Neuronal stem cell (in vitro differentiated cells): ENCODE measurements at regions not wholly inside any gene's neighbourhood (a gene's known extent, or its start where the extent isn't known, plus 50 kb on each side); places are given as distances from the start of the nearest gene placed in this dataset.
A peak's percentile ranks its signal among the peaks of the same experiment; 100 is the strongest.

ENCODE experiments used
- DNase-seq: peaks from one replicate; pipeline ENCODE4 v3.0.0-alpha.2; 2013; ENCODE audit warnings: low spot score
- H2AFZ ChIP-seq: one replicate; pipeline ENCODE4 v1.6.1; 2013; ENCODE audit warnings: mild to moderate bottlenecking, low read length, inconsistent platforms
- H2AK5ac ChIP-seq: 2 replicates; pipeline ENCODE4 v1.6.1; 2013; ENCODE audit warnings: low read depth, mild to moderate bottlenecking, inconsistent platforms, low read length, moderate library complexity, mixed read lengths
- H2BK120ac ChIP-seq: 2 replicates; pipeline ENCODE4 v1.6.1; 2013; ENCODE audit warnings: low read depth, mild to moderate bottlenecking, inconsistent platforms, low read length, moderate library complexity, mixed read lengths
- H2BK12ac ChIP-seq: one replicate; pipeline ENCODE4 v1.6.1; 2013; ENCODE audit warnings: low read length, inconsistent platforms
- H2BK15ac ChIP-seq: 2 replicates; pipeline ENCODE4 v1.6.1; 2013; ENCODE audit warnings: mild to moderate bottlenecking, low read length, inconsistent platforms, mixed read lengths
- H2BK5ac ChIP-seq: one replicate; pipeline ENCODE4 v1.6.1; 2013; ENCODE audit warnings: inconsistent platforms, mild to moderate bottlenecking, low read length, moderate library complexity
- H3K14ac ChIP-seq: one replicate; pipeline ENCODE4 v1.6.1; 2013; ENCODE audit warnings: low read length, inconsistent platforms
- H3K18ac ChIP-seq: 2 replicates; pipeline ENCODE4 v1.6.1; 2013; ENCODE audit warnings: low read length, inconsistent platforms
- H3K23ac ChIP-seq: 2 replicates; pipeline ENCODE4 v1.6.1; 2013; ENCODE audit warnings: low read depth, mild to moderate bottlenecking, mixed read lengths, low read length, inconsistent platforms; ENCODE audit not compliant: poor library complexity
- H3K27ac ChIP-seq: replicated peaks from 3 replicates; pipeline ENCODE4 v1.5.1; 2013; ENCODE audit warnings: low read length, inconsistent platforms
- H3K27me3 ChIP-seq, 3 experiments: 2 replicates each; pipeline ENCODE4 v1.6.1; 2013; ENCODE audit warnings: low read length in 3 of 3, mild to moderate bottlenecking in 2 of 3, inconsistent platforms in 1 of 3, low read depth in 1 of 3, mixed read lengths in 1 of 3, moderate library complexity in 1 of 3; ENCODE audit not compliant: control insufficient read depth in 3 of 3, insufficient read depth in 3 of 3
- H3K36me3 ChIP-seq, 2 donors: replicated peaks in 1 of 2; 2 replicates each; pipeline ENCODE4 v1.6.1; 2013; ENCODE audit warnings: low read length in 2 of 2; ENCODE audit not compliant: control insufficient read depth in 2 of 2, insufficient read depth in 2 of 2
- H3K4ac ChIP-seq: 2 replicates; pipeline ENCODE4 v1.6.1; 2013; ENCODE audit warnings: inconsistent platforms, mild to moderate bottlenecking, low read length, moderate library complexity
- H3K4me1 ChIP-seq, 2 donors: 1 replicate in 1 of 2; 2 replicates in 1 of 2; pipeline ENCODE4 v1.6.1; 2013; ENCODE audit warnings: low read length in 2 of 2, low read depth in 1 of 2; ENCODE audit not compliant: control insufficient read depth in 2 of 2, insufficient read depth in 1 of 2
- H3K4me2 ChIP-seq: one replicate; pipeline ENCODE4 v1.6.1; 2013; ENCODE audit warnings: mild to moderate bottlenecking, low read length, inconsistent platforms; ENCODE audit not compliant: insufficient read depth, poor library complexity, severe bottlenecking
- H3K4me3 ChIP-seq, 2 donors: 2 replicates each; pipeline ENCODE4 v1.5.1; 2013; ENCODE audit warnings: low read length in 2 of 2, mild to moderate bottlenecking in 2 of 2, inconsistent platforms in 1 of 2, moderate library complexity in 1 of 2
- H3K79me1 ChIP-seq: one replicate; pipeline ENCODE4 v1.6.1; 2013; ENCODE audit warnings: low read depth, mild to moderate bottlenecking, inconsistent platforms, low read length, moderate library complexity
- H3K9ac ChIP-seq: one replicate; pipeline ENCODE4 v1.6.1; 2013; ENCODE audit warnings: mild to moderate bottlenecking, low read depth, low read length, inconsistent platforms; ENCODE audit not compliant: poor library complexity
- H3K9me3 ChIP-seq, 2 donors: replicated peaks in 1 of 2; 2 replicates each; pipeline versions ENCODE3 to v1.6.1; 2013; ENCODE audit warnings: low read length in 2 of 2, mild to moderate bottlenecking in 2 of 2, inconsistent platforms in 1 of 2, low read depth in 1 of 2, mixed read lengths in 1 of 2, moderate library complexity in 1 of 2; ENCODE audit not compliant: control insufficient read depth in 2 of 2, insufficient read depth in 1 of 2
- H4K8ac ChIP-seq: one replicate; pipeline ENCODE4 v1.6.1; 2013; ENCODE audit warnings: low read depth, mild to moderate bottlenecking, inconsistent platforms, low read length, moderate library complexity
- H4K91ac ChIP-seq: one replicate; pipeline ENCODE4 v1.6.1; 2013; ENCODE audit warnings: low read length, low read depth, mild to moderate bottlenecking, inconsistent platforms; ENCODE audit not compliant: poor library complexity
- WGBS, 2 donors: extraction: QIAGEN DNeasy Blood & Tissue Kit; methylation state at CpG; one replicate each; pipeline ENCODE4 v1.1.7; 2013; ENCODE audit warnings: missing lambda C conversion rate in 2 of 2, mixed read lengths in 1 of 2; ENCODE audit not compliant: insufficient read length in 2 of 2, insufficient replicate concordance in 1 of 2; ENCODE audit errors: extremely low coverage in 2 of 2; 5-methylcytosine and 5-hydroxymethylcytosine counted together

DNA sequence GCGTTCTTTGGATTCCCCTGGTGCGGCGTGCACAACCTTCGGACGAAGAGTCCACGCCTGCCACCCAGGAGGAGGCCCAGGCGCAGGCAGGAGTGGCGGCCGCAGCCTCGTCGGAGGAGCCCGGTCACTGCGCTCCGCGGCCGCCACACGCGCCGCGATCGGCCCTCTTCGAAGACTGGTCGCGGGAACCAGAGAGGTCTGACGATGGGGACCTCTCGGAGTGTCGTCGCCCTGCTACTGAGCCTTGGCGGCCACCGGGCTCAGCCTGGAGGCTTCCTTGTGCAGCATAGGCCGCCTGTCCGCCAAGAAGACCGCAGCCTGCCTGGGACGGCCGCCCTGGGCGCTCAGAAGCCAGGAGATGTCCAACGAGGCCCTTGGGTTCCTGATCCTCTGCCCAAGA lies 112.5 kb upstream of the SELENOP start:
- Histone ChIP-seq H2BK120ac (no peak overlapping the region), H3K4me2 (no peak overlapping the region), H3K27ac (no peak overlapping the region), H2BK15ac (no peak overlapping the region), H2AK5ac (no peak overlapping the region), H3K18ac (no peak overlapping the region), H3K23ac (no peak overlapping the region), H3K14ac (no peak overlapping the region), H3K36me3 (no peaks in the 10 kb centered on the region), H2BK5ac (no peak overlapping the region), H3K79me1 (no peaks in the 10 kb centered on the region), H4K91ac (no peak overlapping the region), H3K4me3 (no peak overlapping the region), H3K4ac (no peak overlapping the region), H3K4me1 (no peaks in the 10 kb centered on the region), H4K8ac (no peak overlapping the region), H2BK12ac (no peak overlapping the region), H3K9ac (no peak overlapping the region), H3K27me3 (no peaks in the 10 kb centered on the region), H3K9me3 (peaks cover 0 to 2% of the 10 kb centered on the region in 2 donors), H2AFZ (no peak overlapping the region)
- no peak for DNase-seq
- WGBS, 2 donors = no CpG with 5 or more reads among the region's 37 CpGs

DNA sequence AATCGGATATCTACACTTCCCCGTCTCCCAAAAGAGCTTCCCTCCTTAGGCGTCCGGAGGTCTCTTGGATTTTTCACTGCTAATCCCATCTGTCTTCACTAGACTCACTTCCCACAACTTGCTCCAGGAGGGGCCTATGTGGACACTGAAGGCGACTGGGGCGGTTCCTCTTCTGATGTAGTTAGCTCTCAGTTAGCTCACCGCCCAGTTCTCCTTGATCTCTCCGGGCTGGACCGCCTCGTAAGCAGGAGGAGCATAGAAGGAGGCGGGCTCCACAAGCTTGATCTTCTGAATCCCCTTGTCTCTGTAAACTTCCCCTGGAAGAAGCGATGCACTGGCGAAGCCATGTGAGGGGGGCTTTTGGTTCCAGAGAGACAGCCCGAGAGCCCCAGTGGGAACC lies 112.0 kb upstream of the SELENOP start:
- no peak overlapping the region for H3K4me2 ChIP-seq
- H3K23ac ChIP-seq = no peak overlapping the region
- H2AK5ac ChIP-seq = no peak overlapping the region
- H3K4ac ChIP-seq = no peak overlapping the region
- no peaks in the 10 kb centered on the region for H3K36me3 ChIP-seq
- H2BK15ac ChIP-seq = no peak overlapping the region
- no peak overlapping the region for H2BK120ac ChIP-seq
- no peak overlapping the region for H2BK12ac ChIP-seq
- no peak overlapping the region for H3K4me3 ChIP-seq
- no peak overlapping the region for H3K27ac ChIP-seq
- no peak overlapping the region for H3K18ac ChIP-seq
- H2AFZ ChIP-seq = no peak overlapping the region
- H2BK5ac ChIP-seq = no peak overlapping the region
- no peak overlapping the region for H4K8ac ChIP-seq
- H3K14ac ChIP-seq = no peak overlapping the region
- H3K4me1 ChIP-seq = no peaks in the 10 kb centered on the region
- no peaks in the 10 kb centered on the region for H3K79me1 ChIP-seq
- H4K91ac ChIP-seq = no peak overlapping the region
- H3K9ac ChIP-seq = no peak overlapping the region
- H3K27me3 ChIP-seq = no peaks in the 10 kb centered on the region
- no peak for DNase-seq
- no CpG with 5 or more reads among the region's 14 CpGs for WGBS, 2 donors
- peaks cover 0 to 2% of the 10 kb centered on the region in 2 donors for H3K9me3 ChIP-seq

DNA sequence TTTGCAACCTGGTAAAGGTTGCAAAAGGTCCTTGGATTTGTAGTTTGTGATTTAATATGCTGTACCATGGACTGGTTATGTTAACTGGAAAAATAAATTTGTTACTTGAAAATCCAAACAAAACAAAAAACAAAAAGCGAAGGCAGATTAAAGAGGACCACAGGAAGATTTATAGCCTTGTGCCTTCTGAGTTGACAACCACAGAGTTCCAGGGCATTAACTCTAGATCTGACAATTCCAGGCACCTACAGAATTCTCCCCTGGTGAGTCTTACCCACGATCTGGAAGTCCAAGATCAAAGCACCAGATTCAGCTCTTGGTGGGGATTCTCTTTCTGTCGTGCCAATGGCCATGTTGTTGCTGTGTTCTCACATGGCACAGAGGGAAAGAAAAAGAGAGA lies 107.9 kb upstream of the SELENOP start:
- Histone ChIP-seq H2BK5ac (no peak overlapping the region), H3K18ac (no peak overlapping the region), H3K4ac (no peak overlapping the region), H4K8ac (no peak overlapping the region), H3K36me3 (no peaks in the 10 kb centered on the region), H3K4me1 (no peaks in the 10 kb centered on the region), H2BK12ac (no peak overlapping the region), H3K23ac (no peak overlapping the region), H4K91ac (no peak overlapping the region), H2AK5ac (no peak overlapping the region), H3K27ac (no peak overlapping the region), H3K4me2 (no peak overlapping the region), H3K14ac (no peak overlapping the region), H3K4me3 (no peak overlapping the region), H2AFZ (no peak overlapping the region), H3K9ac (no peak overlapping the region), H2BK15ac (no peak overlapping the region), H3K27me3 (no peaks in the 10 kb centered on the region), H3K79me1 (no peaks in the 10 kb centered on the region), H3K9me3 (no peaks in the 10 kb centered on the region), H2BK120ac (no peak overlapping the region)
- no CpG with 5 or more reads among the region's 3 CpGs for WGBS, 2 donors
- DNase-seq = no peak

DNA sequence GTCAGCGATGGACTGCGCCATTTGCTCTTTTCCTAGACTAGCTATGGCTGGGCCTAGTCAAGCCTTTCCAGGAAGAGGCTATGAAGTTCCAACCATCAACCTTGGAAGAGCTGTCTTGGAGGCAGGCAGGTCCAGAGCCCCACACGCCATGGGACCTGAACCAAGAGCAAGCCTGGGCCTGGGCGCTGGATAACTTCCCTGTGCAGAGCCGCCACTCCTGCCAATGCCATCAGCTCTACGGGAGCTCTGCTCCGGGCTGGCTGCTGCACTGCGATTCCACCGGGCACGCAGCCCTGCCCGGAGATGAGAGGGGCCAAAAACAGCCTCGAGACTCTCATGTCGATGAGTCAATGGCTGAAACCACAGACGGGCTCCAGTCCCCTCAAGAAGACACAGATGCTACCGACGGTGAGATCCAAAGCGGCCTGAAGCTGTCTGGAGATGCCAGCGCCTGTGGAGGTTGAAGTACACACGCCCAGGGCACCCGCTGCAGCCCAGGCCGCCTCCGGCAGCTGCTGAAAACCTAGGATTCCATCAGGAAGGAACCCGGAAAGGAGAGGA lies 103.7 kb upstream of the SELENOP start:
- no peak overlapping the region for H3K4me3 ChIP-seq
- peak overlapping the region; percentile 12 for H3K18ac ChIP-seq
- H3K4me1 ChIP-seq = no peaks in the 10 kb centered on the region
- no peak overlapping the region for H2BK12ac ChIP-seq
- no peaks in the 10 kb centered on the region for H3K79me1 ChIP-seq
- H3K23ac ChIP-seq = peak overlapping the region; percentile 25
- no peak overlapping the region for H3K9ac ChIP-seq
- no peak overlapping the region for H2AFZ ChIP-seq
- no peak overlapping the region for H3K4ac ChIP-seq
- H2BK120ac ChIP-seq = no peak overlapping the region
- no peak overlapping the region for H2BK15ac ChIP-seq
- no CpG with 5 or more reads among the region's 23 CpGs for WGBS, 2 donors
- DNase-seq = no peak
- H4K8ac ChIP-seq = peak overlapping the region; percentile 8
- peaks cover 0 to 2% of the 10 kb centered on the region in 2 donors for H3K9me3 ChIP-seq
- no peak overlapping the region for H2AK5ac ChIP-seq
- H3K27me3 ChIP-seq = no peaks in the 10 kb centered on the region
- H3K14ac ChIP-seq = peak overlapping the region; percentile 27
- no peaks in the 10 kb centered on the region for H3K36me3 ChIP-seq
- no peak overlapping the region for H4K91ac ChIP-seq
- no peak overlapping the region for H3K4me2 ChIP-seq
- no peak overlapping the region for H2BK5ac ChIP-seq
- H3K27ac ChIP-seq = no peak overlapping the region
